ENCODE measurements at regions not wholly inside any gene's neighbourhood (a gene's known extent, or its start where the extent isn't known, plus 50 kb on each side); places are given as distances from the start of the nearest gene placed in this dataset.
A peak's percentile ranks its signal among the peaks of the same experiment; 100 is the strongest.

DNA sequence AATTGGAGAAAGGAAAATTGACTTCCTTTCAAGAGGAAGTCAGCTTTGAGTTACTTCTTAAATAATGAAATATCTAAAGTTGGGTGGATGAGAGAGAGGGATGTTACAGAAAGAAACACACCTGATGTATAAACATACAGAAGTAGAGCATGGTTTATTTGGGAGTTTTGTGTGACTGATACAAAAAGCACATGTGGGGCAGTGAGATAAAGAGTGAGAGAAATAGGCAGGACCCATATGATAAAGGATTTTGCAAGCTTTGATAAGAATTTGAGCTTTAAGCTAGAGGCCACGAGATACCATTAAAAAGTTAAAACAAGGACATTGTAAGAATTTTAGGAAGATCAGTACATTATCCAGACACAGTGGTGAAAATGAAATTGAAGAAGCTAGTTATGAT, 263.3 kb upstream of the GPRIN3 start (continued):
- TF ChIP-seq, protein P1, sequence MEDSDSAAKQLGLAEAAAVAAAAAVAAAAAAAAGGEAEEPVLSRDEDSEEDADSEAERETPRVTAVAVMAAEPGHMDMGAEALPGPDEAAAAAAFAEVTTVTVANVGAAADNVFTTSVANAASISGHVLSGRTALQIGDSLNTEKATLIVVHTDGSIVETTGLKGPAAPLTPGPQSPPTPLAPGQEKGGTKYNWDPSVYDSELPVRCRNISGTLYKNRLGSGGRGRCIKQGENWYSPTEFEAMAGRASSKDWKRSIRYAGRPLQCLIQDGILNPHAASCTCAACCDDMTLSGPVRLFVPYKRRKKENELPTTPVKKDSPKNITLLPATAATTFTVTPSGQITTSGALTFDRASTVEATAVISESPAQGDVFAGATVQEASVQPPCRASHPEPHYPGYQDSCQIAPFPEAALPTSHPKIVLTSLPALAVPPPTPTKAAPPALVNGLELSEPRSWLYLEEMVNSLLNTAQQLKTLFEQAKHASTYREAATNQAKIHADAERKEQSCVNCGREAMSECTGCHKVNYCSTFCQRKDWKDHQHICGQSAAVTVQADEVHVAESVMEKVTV (CRISPR knock-in tag; IDR thresholded peaks at IDR 0.05) = no peak
- TF ChIP-seq, protein P2, sequence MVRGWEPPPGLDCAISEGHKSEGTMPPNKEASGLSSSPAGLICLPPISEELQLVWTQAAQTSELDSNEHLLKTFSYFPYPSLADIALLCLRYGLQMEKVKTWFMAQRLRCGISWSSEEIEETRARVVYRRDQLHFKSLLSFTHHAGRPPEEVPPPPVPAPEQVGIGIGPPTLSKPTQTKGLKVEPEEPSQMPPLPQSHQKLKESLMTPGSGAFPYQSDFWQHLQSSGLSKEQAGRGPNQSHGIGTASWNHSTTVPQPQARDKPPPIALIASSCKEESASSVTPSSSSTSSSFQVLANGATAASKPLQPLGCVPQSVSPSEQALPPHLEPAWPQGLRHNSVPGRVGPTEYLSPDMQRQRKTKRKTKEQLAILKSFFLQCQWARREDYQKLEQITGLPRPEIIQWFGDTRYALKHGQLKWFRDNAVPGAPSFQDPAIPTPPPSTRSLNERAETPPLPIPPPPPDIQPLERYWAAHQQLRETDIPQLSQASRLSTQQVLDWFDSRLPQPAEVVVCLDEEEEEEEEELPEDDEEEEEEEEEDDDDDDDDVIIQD (CRISPR knock-in tag; IDR thresholded peaks at IDR 0.05) = no peak
- TF ChIP-seq PRMT5 (CRISPR knock-in tag; IDR thresholded peaks at IDR 0.05) (no peak), TCF3 (CRISPR knock-in tag; IDR thresholded peaks at IDR 0.05) (peak; percentile 18; the same call in 1 of the 2 replicates), BCL6 (CRISPR knock-in tag; IDR thresholded peaks at IDR 0.05) (no peak), POLR3G (IDR thresholded peaks at IDR 0.05; ENCODE audit: extremely low read depth, insufficient read length, insufficient replicate concordance) (no peak), ZNF707 (CRISPR knock-in tag; conservative IDR thresholded peaks at IDR 0.05) (no peak), ZNF174 (CRISPR knock-in tag; IDR thresholded peaks at IDR 0.05) (no peak), HMG20B (CRISPR knock-in tag; IDR thresholded peaks at IDR 0.05) (no peak), ADNP (tag; IDR thresholded peaks at IDR 0.05) (0 out of 2 replicates have a peak, but pooled peaks have one; percentile 21), JUNB (CRISPR knock-in tag; conservative IDR thresholded peaks at IDR 0.05) (no peak), NR2F6 (CRISPR knock-in tag; IDR thresholded peaks at IDR 0.05) (no peak), CHD2 (IDR thresholded peaks at IDR 0.05; ENCODE audit: low read depth, low read length) (no peak), CBFB (CRISPR knock-in tag; IDR thresholded peaks at IDR 0.05) (no peak), SMARCA5 (IDR thresholded peaks at IDR 0.05) (no peak), ARID1B (IDR thresholded peaks at IDR 0.05) (peak; percentile 80), BACH1 (tag; IDR thresholded peaks at IDR 0.05) (no peak)
- TF ChIP-seq, protein P3, sequence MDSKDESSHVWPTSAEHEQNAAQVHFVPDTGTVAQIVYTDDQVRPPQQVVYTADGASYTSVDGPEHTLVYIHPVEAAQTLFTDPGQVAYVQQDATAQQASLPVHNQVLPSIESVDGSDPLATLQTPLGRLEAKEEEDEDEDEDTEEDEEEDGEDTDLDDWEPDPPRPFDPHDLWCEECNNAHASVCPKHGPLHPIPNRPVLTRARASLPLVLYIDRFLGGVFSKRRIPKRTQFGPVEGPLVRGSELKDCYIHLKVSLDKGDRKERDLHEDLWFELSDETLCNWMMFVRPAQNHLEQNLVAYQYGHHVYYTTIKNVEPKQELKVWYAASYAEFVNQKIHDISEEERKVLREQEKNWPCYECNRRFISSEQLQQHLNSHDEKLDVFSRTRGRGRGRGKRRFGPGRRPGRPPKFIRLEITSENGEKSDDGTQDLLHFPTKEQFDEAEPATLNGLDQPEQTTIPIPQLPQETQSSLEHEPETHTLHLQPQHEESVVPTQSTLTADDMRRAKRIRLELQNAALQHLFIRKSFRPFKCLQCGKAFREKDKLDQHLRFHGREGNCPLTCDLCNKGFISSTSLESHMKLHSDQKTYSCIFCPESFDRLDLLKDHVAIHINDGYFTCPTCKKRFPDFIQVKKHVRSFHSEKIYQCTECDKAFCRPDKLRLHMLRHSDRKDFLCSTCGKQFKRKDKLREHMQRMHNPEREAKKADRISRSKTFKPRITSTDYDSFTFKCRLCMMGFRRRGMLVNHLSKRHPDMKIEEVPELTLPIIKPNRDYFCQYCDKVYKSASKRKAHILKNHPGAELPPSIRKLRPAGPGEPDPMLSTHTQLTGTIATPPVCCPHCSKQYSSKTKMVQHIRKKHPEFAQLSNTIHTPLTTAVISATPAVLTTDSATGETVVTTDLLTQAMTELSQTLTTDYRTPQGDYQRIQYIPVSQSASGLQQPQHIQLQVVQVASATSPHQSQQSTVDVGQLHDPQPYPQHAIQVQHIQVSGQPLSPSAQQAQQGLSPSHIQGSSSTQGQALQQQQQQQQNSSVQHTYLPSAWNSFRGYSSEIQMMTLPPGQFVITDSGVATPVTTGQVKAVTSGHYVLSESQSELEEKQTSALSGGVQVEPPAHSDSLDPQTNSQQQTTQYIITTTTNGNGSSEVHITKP (IDR thresholded peaks at IDR 0.05; ENCODE audit: partially characterized antibody) = no peak
- TF ChIP-seq, protein P4, sequence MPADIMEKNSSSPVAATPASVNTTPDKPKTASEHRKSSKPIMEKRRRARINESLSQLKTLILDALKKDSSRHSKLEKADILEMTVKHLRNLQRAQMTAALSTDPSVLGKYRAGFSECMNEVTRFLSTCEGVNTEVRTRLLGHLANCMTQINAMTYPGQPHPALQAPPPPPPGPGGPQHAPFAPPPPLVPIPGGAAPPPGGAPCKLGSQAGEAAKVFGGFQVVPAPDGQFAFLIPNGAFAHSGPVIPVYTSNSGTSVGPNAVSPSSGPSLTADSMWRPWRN (IDR thresholded peaks at IDR 0.05; ENCODE audit: low read depth) = no peak
- TF ChIP-seq, protein P5, sequence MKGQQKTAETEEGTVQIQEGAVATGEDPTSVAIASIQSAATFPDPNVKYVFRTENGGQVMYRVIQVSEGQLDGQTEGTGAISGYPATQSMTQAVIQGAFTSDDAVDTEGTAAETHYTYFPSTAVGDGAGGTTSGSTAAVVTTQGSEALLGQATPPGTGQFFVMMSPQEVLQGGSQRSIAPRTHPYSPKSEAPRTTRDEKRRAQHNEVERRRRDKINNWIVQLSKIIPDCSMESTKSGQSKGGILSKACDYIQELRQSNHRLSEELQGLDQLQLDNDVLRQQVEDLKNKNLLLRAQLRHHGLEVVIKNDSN (CRISPR knock-in tag; IDR thresholded peaks at IDR 0.05) = no peak
